HCT116 (cell line): ENCODE measurements at regions not wholly inside any gene's neighbourhood (a gene's known extent, or its start where the extent isn't known, plus 50 kb on each side); places are given as distances from the start of the nearest gene placed in this dataset.

Experiments
- ATAC-seq: fragments of 200-7000 bp; cut with Tn5 transposase; 2 replicates; pipeline ENCODE4 v1.9.1; 2020; ENCODE audit warnings: mild to moderate bottlenecking, moderate library complexity
- BruUV-seq: library from RNA; stranded (reverse); fragments of 400-500 nt; replicated peaks from 2 replicates; lab custom pipeline; 2021; lab: Mats Ljungman, UMichigan
- CTCF ChIA-PET: fragments of 300-600 bp; sonication (Branson Sonifier 250); formaldehyde crosslinking; loops from one replicate; lab custom pipeline; 2021; ENCODE audit warnings: antibody characterized with exemption; lab: Charles Lee
- POLR2A ChIA-PET: fragments of 300-600, 350-600 bp; sonication (Branson Sonifier 250); formaldehyde crosslinking; loops from one replicate; lab custom pipeline; 2021; ENCODE audit warnings: antibody characterized with exemption; lab: Charles Lee
- RAD21 ChIA-PET, 2 experiments: fragments of 300-600 bp; sonication (Branson Sonifier 250); formaldehyde crosslinking; loops; one replicate each; lab custom pipeline; 2023; ENCODE audit warnings: low total read pairs in 2 of 2; ENCODE audit not compliant: uncharacterized antibody in 2 of 2, unreplicated experiment in 2 of 2, low non-redundant PET in 1 of 2; lab: Charles Lee
- DNase-seq: peaks from one replicate; pipeline ENCODE4 v3.0.0-alpha.2; 2010; ENCODE audit warnings: low read depth, low spot score
- H2AFZ ChIP-seq: fragments of 200-600 bp; shearing (Covaris generic), sonication (generic); 2 replicates; pipeline ENCODE4 v1.6.1; 2017; ENCODE audit warnings: low read depth, mixed run types, mixed read lengths, antibody characterized with exemption, low read length; ENCODE audit not compliant: poor library complexity, severe bottlenecking
- H3K27ac ChIP-seq: 2 replicates; pipeline ENCODE4 v1.5.1; 2012; ENCODE audit warnings: low read depth, low read length
- H3K27me3 ChIP-seq: fragments of 200-600 bp; sonication (generic); 2 replicates; pipeline ENCODE4 v1.6.1; 2016; ENCODE audit warnings: mixed run types, low read length, mixed read lengths; ENCODE audit not compliant: insufficient read depth
- H3K36me3 ChIP-seq, 2 experiments: fragments of 200-500 bp in 1 of 2; fragments of 200-600 bp in 1 of 2; sonication (Bioruptor generic) in 1 of 2; sonication (generic) in 1 of 2; 2 replicates each; pipeline versions ENCODE4 v1.5.1 to v1.6.1; 2014 to 2016; ENCODE audit warnings: low read length in 2 of 2, inconsistent platforms in 1 of 2, mixed read lengths in 1 of 2, mixed run types in 1 of 2; ENCODE audit not compliant: insufficient read depth in 2 of 2, control insufficient read depth in 1 of 2
- H3K4me1 ChIP-seq, 2 experiments: fragments of 200-600 bp in 1 of 2; sonication (generic) in 1 of 2; 2 replicates each; pipeline versions ENCODE4 v1.5.1 to v1.6.1; 2012 to 2017; ENCODE audit warnings: low read length in 2 of 2, inconsistent platforms in 1 of 2, mild to moderate bottlenecking in 1 of 2, mixed read lengths in 1 of 2, mixed run types in 1 of 2, moderate library complexity in 1 of 2; ENCODE audit not compliant: insufficient read depth in 2 of 2, control insufficient read depth in 1 of 2
- H3K4me2 ChIP-seq: fragments of 200-600 bp; sonication (generic); 2 replicates; pipeline ENCODE4 v1.6.1; 2017; ENCODE audit warnings: mixed run types, low read length, mixed read lengths
- H3K4me3 ChIP-seq, 2 experiments: fragments of 200-600 bp in 1 of 2; sonication (generic) in 1 of 2; replicated peaks in 1 of 2; 2 replicates each; pipeline ENCODE4 v1.5.1; 2011 to 2016; ENCODE audit warnings: low read length in 2 of 2, control low read depth in 1 of 2, low read depth in 1 of 2, mild to moderate bottlenecking in 1 of 2, mixed read lengths in 1 of 2, mixed run types in 1 of 2
- H3K79me2 ChIP-seq: fragments of 200-600 bp; sonication (generic); 2 replicates; pipeline ENCODE4 v1.6.1; 2017; ENCODE audit warnings: mild to moderate bottlenecking, mixed run types, low read length, moderate library complexity, mixed read lengths; ENCODE audit not compliant: insufficient read depth
- H3K9ac ChIP-seq: fragments of 200-600 bp; sonication (generic); 2 replicates; pipeline ENCODE4 v1.6.1; 2016; ENCODE audit warnings: low read length, mixed read lengths
- H3K9me2 ChIP-seq: fragments of 200-600 bp; sonication (generic), shearing (Covaris generic); 2 replicates; pipeline ENCODE4 v1.6.1; 2017; ENCODE audit warnings: mixed run types, mild to moderate bottlenecking, moderate library complexity; ENCODE audit not compliant: insufficient read depth
- H3K9me3 ChIP-seq, 2 experiments: fragments of 200-500 bp in 1 of 2; fragments of 200-600 bp in 1 of 2; sonication (Bioruptor generic) in 1 of 2; sonication (generic) in 1 of 2; 2 replicates each; pipeline ENCODE4 v1.6.1; 2014 to 2017; ENCODE audit warnings: low read length in 2 of 2, mixed read lengths in 2 of 2, inconsistent platforms in 1 of 2, low read depth in 1 of 2, mild to moderate bottlenecking in 1 of 2, mixed run types in 1 of 2, moderate library complexity in 1 of 2; ENCODE audit not compliant: control insufficient read depth in 1 of 2, insufficient read depth in 1 of 2
- H4K20me1 ChIP-seq: fragments of 200-600 bp; sonication (generic), shearing (Covaris generic); 2 replicates; pipeline ENCODE4 v1.6.1; 2017; ENCODE audit warnings: mixed run types, mild to moderate bottlenecking, moderate library complexity; ENCODE audit not compliant: insufficient read depth
- ATF3 ChIP-seq: IDR thresholded peaks from 2 replicates; pipeline ENCODE4 v1.6.1; 2012
- CBX3 ChIP-seq: IDR thresholded peaks from 2 replicates; pipeline ENCODE4 v1.6.1; 2012; ENCODE audit warnings: low read depth
- CEBPB ChIP-seq: IDR thresholded peaks from 2 replicates; pipeline ENCODE4 v1.6.1; 2012; ENCODE audit warnings: low read depth
- EGR1 ChIP-seq: IDR thresholded peaks from 2 replicates; pipeline ENCODE4 v1.6.1; 2012; ENCODE audit warnings: low read depth
- ELF1 ChIP-seq: IDR thresholded peaks from 2 replicates; pipeline ENCODE4 v1.6.1; 2012; ENCODE audit warnings: low read depth, borderline replicate concordance
- EZH2 ChIP-seq: fragments of 200-600 bp; sonication (generic); IDR thresholded peaks from 2 replicates; pipeline ENCODE4 v1.6.1; 2017; ENCODE audit warnings: antibody characterized with exemption, mixed run types
- FOSL1 ChIP-seq: IDR thresholded peaks from 2 replicates; pipeline ENCODE4 v1.6.1; 2012; ENCODE audit warnings: low read depth
- JUND ChIP-seq: IDR thresholded peaks from 2 replicates; pipeline ENCODE4 v1.6.1; 2012
- MAX ChIP-seq: IDR thresholded peaks from 2 replicates; pipeline ENCODE4 v1.6.1; 2012
- POLR2A ChIP-seq: IDR thresholded peaks from 2 replicates; pipeline ENCODE4 v1.7.0; 2011; ENCODE audit warnings: borderline replicate concordance; ENCODE audit not compliant: insufficient read depth, insufficient read length; ENCODE audit errors: extremely low read depth
- POLR2AphosphoS5 ChIP-seq: IDR thresholded peaks from 2 replicates; pipeline ENCODE4 v1.6.1; 2011; ENCODE audit warnings: mild to moderate bottlenecking, low read depth, low read length, moderate library complexity
- RAD21 ChIP-seq: IDR thresholded peaks from 2 replicates; pipeline ENCODE4 v1.6.1; 2012; ENCODE audit warnings: low read depth, mild to moderate bottlenecking
- REST ChIP-seq: IDR thresholded peaks from 2 replicates; pipeline ENCODE4 v1.6.1; 2012; ENCODE audit warnings: low read depth
- SIN3A ChIP-seq: IDR thresholded peaks from 2 replicates; pipeline ENCODE4 v1.6.1; 2012; ENCODE audit warnings: low read depth
- SRF ChIP-seq: IDR thresholded peaks from 2 replicates; pipeline ENCODE4 v1.6.1; 2012; ENCODE audit warnings: low read depth
- TCF7L2 ChIP-seq: IDR thresholded peaks from 2 replicates; pipeline ENCODE4 v1.7.0; 2011; ENCODE audit warnings: borderline replicate concordance, inconsistent platforms; ENCODE audit not compliant: insufficient read depth, insufficient read length; ENCODE audit errors: extremely low read depth
- YY1 ChIP-seq: IDR thresholded peaks from 2 replicates; pipeline ENCODE4 v1.6.1; 2011; ENCODE audit warnings: low read length, low read depth, moderate library complexity, mild to moderate bottlenecking; ENCODE audit not compliant: insufficient replicate concordance; ENCODE audit errors: extremely low read depth
- ZFX ChIP-seq: fragments of 450-650 bp; IDR thresholded peaks from 2 replicates; pipeline ENCODE4 v1.6.1; 2017
- ZNF274 ChIP-seq: fragments of 200-500 bp; sonication (Bioruptor generic); IDR thresholded peaks from 2 replicates; pipeline ENCODE4 v1.6.1; 2014; ENCODE audit warnings: mild to moderate bottlenecking, low read depth, low read length, inconsistent platforms
- intact Hi-C: fragments of 100-400 bp; cut with micrococcal nuclease; formaldehyde crosslinking; loops from 2 replicates; pipeline ENCODE4 v1.10.0; 2022
- TF ChIP-seq, protein P1 (sequence below): IDR thresholded peaks from 2 replicates; pipeline ENCODE4 v1.6.1; 2011; ENCODE audit warnings: mild to moderate bottlenecking, low read length, moderate library complexity; ENCODE audit not compliant: insufficient replicate concordance; ENCODE audit errors: extremely low read depth

DNA sequence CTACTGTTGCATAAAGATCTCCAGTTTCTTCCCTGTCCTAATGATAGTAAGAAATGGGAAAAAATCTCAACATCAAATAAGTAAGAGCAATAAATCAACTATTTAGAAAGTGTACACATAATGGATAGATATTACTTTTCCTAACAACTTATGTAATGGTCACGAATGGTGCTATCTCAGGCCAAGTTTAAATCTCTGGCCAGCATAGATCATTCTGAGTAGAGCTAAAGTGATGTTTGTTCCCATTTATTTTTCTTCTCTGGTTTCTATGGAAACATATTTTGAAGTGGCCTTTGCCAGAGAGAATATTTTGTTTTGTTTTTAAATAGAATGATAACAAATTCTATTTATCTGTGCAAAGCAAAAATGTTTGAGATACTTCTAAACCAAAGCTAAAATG, 249.7 kb upstream of the TTC14 start:
- peaks cover 13% of the 10 kb centered on the region; the same call in 1 of the 2 replicates for H3K27me3 ChIP-seq
- H3K9ac ChIP-seq: no peak overlapping the region
- no peaks in the 10 kb centered on the region for H4K20me1 ChIP-seq
- ChIA-PET CTCF (no interaction called here), POLR2A (no interaction called here)
- no peaks in the 10 kb centered on the region for H3K4me1 ChIP-seq
- TF ChIP-seq, protein P1, sequence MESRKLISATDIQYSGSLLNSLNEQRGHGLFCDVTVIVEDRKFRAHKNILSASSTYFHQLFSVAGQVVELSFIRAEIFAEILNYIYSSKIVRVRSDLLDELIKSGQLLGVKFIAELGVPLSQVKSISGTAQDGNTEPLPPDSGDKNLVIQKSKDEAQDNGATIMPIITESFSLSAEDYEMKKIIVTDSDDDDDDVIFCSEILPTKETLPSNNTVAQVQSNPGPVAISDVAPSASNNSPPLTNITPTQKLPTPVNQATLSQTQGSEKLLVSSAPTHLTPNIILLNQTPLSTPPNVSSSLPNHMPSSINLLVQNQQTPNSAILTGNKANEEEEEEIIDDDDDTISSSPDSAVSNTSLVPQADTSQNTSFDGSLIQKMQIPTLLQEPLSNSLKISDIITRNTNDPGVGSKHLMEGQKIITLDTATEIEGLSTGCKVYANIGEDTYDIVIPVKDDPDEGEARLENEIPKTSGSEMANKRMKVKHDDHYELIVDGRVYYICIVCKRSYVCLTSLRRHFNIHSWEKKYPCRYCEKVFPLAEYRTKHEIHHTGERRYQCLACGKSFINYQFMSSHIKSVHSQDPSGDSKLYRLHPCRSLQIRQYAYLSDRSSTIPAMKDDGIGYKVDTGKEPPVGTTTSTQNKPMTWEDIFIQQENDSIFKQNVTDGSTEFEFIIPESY: no peak
- TF ChIP-seq CBX3: no peak
- TF ChIP-seq SIN3A: no peak
- no peak for TF ChIP-seq REST
- TF ChIP-seq EZH2: no peak
- no peak for TF ChIP-seq ZFX
- no peak for TF ChIP-seq ELF1
- no peak for TF ChIP-seq CEBPB
- no peak for TF ChIP-seq RAD21
- no peak for TF ChIP-seq SRF
- no peak for TF ChIP-seq TCF7L2
- TF ChIP-seq POLR2A: no peak
- TF ChIP-seq MAX: no peak
- no peak for TF ChIP-seq EGR1
- TF ChIP-seq YY1: no peak
- TF ChIP-seq ATF3: no peak
- no peak for TF ChIP-seq FOSL1
- TF ChIP-seq JUND: no peak
- no peak for TF ChIP-seq POLR2AphosphoS5
- TF ChIP-seq ZNF274: no peak
- TF ChIP-seq, all 23 proteins: peak for 0
- DNase-seq: no peak
- H3K36me3 ChIP-seq: no peaks in the 10 kb centered on the region
- H3K9me3 ChIP-seq: no peaks in the 10 kb centered on the region
- BruUV-seq: no TSS peak
- H3K9me2 ChIP-seq: no peaks in the 10 kb centered on the region
- H2AFZ ChIP-seq: no peak overlapping the region
- H3K79me2 ChIP-seq: no peaks in the 10 kb centered on the region
- intact Hi-C loops: no loop called here
- no peak overlapping the region for H3K27ac ChIP-seq
- no peak overlapping the region for H3K4me3 ChIP-seq
- H3K4me2 ChIP-seq: no peak overlapping the region
- RAD21 ChIA-PET: no interaction called here
- ATAC-seq: no peak
